NCI-H1092 (cell line): ENCODE measurements at regions not wholly inside any gene's neighbourhood (a gene's known extent, or its start where the extent isn't known, plus 50 kb on each side); places are given as distances from the start of the nearest gene placed in this dataset.

Source experiments
- DNase-seq: peaks from one replicate; lab custom pipeline; 2025; lab: John Stamatoyannopoulos, UW

DNA sequence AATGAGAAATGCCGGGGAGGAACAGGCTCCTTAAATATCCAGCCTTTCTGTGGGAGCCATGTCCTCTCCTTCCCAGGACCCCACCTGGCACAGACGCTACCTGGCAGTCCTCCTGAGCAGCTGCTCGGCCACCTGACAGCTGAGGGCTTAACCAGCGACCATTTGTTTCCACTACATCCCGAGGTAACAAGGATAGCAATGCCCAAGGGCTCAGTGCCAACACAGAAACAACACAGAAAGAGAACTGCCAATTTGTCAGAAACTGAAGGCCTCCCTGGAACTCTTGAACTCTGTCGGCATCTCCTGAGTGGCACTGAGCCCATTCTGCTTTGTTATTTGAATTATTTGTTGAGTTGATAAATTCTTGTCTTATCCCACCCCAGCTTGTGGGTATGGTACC is 122.2 kb upstream of the ARHGAP28 start:
- DNase-seq: no peak

DNA sequence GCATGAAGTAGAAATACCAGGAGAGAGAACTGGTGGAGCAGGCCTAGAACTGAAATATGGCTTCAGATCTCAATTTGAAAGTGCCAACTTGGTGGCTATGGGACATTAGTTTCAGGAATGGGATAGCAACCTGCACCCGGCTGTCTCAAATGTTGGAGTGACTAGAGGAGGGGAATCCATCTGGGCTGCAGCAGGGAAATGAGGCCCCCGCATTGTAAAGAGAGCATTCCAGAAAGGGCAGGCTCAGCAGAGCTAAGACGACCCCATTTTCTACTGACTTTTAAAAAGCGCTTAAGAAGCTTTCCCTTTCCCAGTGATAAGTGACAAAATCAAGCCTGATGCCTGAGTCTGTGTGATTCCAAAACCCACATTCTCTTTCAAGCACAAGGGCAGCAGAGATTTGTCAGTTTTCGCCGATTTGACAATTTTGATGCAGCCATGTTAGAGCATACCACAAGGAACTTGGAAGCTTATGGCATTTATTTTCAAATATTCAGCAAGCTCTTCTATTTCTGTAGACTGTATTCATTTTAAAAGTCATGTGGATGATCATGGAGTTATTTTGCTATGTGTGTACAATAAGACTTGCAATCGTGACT is 119.8 kb upstream of the ARHGAP28 start:
- DNase-seq: no peak

DNA sequence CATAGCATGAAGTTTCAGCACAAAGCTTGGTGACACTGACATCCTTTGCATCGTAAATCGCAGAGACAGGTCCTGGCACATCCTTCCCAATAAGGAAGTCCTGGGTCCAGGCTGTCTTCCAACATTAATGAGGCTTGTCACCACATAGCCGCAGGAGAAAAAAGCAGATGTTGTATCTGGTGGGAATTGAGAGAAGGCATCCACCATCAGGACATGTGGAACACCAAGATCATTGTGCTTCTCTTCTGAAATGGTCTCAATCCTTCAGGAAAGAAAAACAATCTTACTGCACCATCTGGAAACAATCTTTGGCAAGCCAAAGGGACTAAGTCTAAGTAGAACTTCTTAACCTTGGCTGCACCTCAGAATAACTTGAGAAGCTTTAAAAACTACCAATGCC is 119.0 kb upstream of the ARHGAP28 start:
- no peak for DNase-seq

DNA sequence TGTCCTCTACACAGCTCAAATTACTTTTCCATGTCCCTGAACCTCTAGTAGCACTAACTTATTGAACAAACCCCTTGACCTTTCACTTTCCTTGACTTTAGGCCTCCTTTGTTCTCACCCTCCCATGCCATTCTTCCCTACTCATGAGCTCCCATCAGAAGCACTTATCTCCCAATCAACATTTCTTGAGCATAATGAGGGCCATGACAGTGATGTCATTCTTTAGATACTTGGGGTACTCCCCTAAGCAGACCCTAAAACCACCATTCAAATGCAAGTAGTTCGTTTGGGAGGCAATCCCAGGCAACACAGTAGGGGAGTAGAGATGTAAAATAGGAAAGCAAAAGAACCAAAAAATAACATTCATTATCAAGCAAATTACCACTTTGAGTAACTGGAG is 115.9 kb upstream of the ARHGAP28 start:
- DNase-seq: no peak

- no peak for DNase-seq
Observed at GRCh38 chr18:6614952-6615351, 114.6 kb upstream of the ARHGAP28 start.

GRCh38 chr18:6616981-6617380 is 112.5 kb upstream of the ARHGAP28 start:
- no peak for DNase-seq

GRCh38 chr18:6621437-6621836 is 108.1 kb upstream of the ARHGAP28 start:
- no peak for DNase-seq

GRCh38 chr18:6623278-6623677 is 106.2 kb upstream of the ARHGAP28 start:
- no peak for DNase-seq

GRCh38 chr18:6624271-6624660 is 105.2 kb upstream of the ARHGAP28 start:
- DNase-seq: no peak

- no peak for DNase-seq
Observed at GRCh38 chr18:6624661-6625311, 104.7 kb upstream of the ARHGAP28 start.

GRCh38 chr18:6625481-6625880 is 104.0 kb upstream of the ARHGAP28 start:
- no peak for DNase-seq

DNA sequence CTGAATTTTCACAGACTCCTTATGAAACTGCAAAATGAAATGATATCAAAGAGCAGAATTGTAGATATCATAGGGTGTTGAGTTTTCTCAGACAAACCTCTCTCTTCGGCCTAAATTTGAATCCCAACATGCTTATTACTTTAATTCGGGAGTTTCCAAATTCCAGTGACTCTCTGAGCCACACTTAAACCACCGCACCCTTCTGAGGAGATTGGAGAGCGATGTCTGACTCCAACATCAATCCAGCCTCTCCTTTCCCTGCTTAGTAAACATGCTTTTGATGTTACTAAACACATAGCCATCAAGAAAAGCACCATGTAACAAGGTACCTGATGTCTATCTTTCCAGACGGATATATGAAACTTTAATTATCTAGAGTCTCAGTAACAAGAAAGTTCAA is 103.1 kb upstream of the ARHGAP28 start:
- no peak for DNase-seq

DNA sequence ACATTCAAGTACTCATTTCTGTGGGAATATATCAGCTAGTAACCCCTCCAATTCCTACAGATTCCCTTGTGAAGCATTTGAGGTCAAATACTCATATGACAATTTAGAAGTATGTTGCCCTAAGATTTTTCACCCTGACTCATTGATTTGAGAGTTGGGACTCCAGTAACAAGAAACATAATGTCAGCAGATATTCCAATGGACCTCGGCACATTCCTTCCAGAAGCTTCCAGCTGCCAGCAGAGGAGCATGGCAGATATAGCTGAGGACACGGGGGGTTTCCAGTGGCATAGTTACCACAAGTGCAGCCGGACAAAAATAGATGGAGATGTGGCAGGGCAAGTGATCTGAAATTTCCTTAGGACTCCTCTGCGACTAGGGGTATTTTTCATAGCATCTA is 101.9 kb upstream of the ARHGAP28 start:
- DNase-seq: no peak

DNA sequence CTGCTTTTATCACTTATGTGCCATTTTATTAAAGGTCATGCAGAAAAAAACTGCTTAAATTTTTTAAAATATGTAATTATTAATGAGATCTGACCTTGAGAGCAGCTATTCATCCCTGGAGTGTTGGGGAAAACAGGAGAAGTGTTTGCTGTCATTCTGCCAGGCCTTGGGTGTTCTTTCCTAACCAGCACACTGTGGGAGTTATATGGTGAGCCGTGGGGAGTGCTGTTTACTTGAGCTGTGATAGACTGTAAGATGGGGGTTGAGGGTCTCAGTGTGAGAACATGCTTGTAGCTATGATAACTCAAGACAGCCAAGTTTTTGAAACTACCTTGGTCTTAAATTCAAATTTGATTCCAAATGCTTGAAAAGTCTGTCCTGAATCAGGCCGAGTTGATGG is 101.3 kb upstream of the ARHGAP28 start:
- DNase-seq: no peak

- no peak for DNase-seq
Observed at GRCh38 chr18:6629635-6630140, 99.8 kb upstream of the ARHGAP28 start.

- DNase-seq: no peak
Observed at GRCh38 chr18:6633310-6633709, 96.2 kb upstream of the ARHGAP28 start.

DNA sequence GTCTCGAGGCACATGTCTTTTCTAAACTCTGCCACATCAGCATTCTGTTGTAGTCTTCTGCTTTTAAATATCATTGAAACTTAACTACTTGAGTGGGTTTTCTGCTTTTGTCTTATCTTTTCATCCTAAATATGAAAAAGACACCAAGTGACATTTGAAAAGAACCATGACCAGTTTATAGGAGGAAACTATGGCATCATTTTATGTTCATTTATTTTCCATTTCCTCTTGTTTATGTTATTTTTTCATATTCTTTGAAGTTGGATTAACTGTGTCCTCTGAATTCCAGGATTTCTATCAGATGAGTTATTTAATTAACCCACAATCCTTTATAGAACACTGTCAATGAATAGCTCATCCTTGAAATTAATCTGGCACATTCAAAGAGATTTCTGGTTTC is 93.4 kb upstream of the ARHGAP28 start:
- DNase-seq: no peak

- no peak for DNase-seq
Observed at GRCh38 chr18:6638447-6638846, 91.1 kb upstream of the ARHGAP28 start.

DNA sequence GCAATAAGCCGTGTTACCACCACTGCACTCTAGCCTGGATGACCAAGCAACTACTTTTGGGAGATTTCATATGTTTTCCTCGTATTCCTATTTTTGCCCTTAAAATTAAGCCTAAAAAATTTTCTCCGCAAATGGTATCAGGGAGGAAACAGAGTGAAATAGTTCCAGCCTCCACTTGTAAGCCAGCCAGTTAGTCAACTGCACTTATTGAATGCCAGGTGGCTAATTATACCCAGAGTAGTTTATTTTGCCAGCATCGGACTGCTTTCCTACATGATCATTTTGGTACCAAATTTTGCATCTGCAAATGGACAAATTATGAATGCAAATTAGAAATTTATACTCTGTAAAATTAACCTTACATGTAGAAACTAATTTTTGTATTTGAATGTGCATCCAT is 90.2 kb upstream of the ARHGAP28 start:
- DNase-seq: no peak

DNA sequence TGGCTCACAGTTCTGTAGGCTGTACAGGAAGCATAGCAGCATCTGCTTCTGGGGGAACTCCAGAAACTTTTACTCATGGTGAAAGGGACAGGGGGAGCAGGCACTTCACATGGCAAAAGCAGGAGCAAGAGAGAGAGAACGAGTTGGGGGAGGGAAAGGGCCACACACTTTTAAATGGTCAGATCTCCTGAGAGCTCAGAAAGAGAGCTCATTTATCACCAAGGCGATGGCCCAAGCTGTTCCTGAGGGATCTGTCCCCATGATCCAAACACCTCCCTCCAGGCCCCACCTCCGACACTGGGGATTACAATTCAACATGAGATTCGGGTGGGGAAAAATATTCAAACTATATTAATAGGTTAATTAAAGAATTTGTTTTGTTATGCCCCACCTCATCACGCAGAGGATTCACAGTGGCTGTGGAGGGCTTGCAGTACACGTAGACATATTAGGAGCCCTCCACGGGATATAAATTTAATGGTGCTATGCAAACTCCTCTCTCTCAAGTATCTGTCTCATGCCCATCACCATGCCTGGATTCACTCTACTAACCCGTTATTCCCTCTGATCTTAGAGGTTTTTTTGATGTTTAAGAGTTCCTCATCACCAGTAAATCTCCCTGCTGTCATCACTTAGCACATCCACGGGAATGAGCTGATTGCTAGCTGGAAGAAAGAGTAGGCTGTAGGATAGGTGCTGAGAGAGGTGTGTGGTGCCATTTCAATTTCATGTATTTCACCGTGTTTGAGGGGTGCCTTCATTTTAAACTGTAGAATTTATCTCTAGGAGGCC is 84.5 kb upstream of the ARHGAP28 start:
- no peak for DNase-seq

- no peak for DNase-seq
Observed at GRCh38 chr18:6646801-6647200, 82.7 kb upstream of the ARHGAP28 start.

DNA sequence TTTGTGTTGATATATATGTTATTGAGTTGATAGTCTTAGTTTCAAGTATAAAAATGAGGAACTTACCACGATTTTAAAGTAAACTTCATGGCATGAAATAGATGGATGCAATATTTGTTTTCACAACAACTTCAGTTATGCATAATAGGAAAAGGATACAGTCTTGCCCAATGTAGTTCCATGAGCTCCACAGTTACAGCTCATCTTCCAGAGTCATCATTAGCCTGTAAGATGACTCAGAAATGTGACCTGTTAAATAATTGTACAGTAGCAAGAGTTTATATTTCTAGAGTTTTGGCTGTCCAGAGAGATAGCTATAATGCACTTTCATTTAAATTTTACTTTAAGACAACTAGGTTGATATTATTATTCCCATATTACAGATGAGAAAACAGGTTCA is 80.9 kb upstream of the ARHGAP28 start:
- DNase-seq: no peak

GRCh38 chr18:6649421-6650126 is 79.9 kb upstream of the ARHGAP28 start:
- DNase-seq: no peak
